Osteoblast (primary cell): ENCODE measurements at regions not wholly inside any gene's neighbourhood (a gene's known extent, or its start where the extent isn't known, plus 50 kb on each side); places are given as distances from the start of the nearest gene placed in this dataset.
A peak's percentile ranks its signal among the peaks of the same experiment; 100 is the strongest.

Source experiments
- DNase-seq: peaks from one replicate; pipeline ENCODE4 v3.0.0; 2011; ENCODE audit warnings: low spot score, mixed read lengths; ENCODE audit not compliant: insufficient read length; ENCODE audit errors: missing footprints
- H2AFZ ChIP-seq: 2 replicates; pipeline ENCODE4 v1.6.0; 2011; ENCODE audit warnings: mild to moderate bottlenecking, low read length
- H3K27ac ChIP-seq: 2 replicates; pipeline ENCODE4 v1.5.1; 2011; ENCODE audit warnings: mild to moderate bottlenecking, low read depth, low read length, moderate library complexity
- H3K27me3 ChIP-seq: 2 replicates; pipeline ENCODE4 v1.6.0; 2012; ENCODE audit warnings: mild to moderate bottlenecking, control low read depth, inconsistent platforms, low read length, moderate library complexity; ENCODE audit not compliant: insufficient read depth
- H3K36me3 ChIP-seq: 2 replicates; pipeline ENCODE4 v1.5.1; 2011; ENCODE audit warnings: mild to moderate bottlenecking, low read length, control low read depth, moderate library complexity; ENCODE audit not compliant: insufficient read depth
- H3K4me1 ChIP-seq: 2 replicates; pipeline ENCODE4 v1.5.1; 2011; ENCODE audit warnings: mild to moderate bottlenecking, low read length, control low read depth, moderate library complexity; ENCODE audit not compliant: insufficient read depth
- H3K4me2 ChIP-seq: 2 replicates; pipeline ENCODE4 v1.6.0; 2011; ENCODE audit warnings: mild to moderate bottlenecking, low read length; ENCODE audit not compliant: insufficient read depth
- H3K4me3 ChIP-seq: fragments of 200-600 bp; sonication (generic); 3 replicates; pipeline ENCODE4 v1.5.1; 2012; ENCODE audit warnings: mild to moderate bottlenecking, low read length, inconsistent platforms; ENCODE audit not compliant: insufficient read depth
- H3K79me2 ChIP-seq: 2 replicates; pipeline ENCODE4 v1.6.0; 2012; ENCODE audit warnings: mild to moderate bottlenecking, low read length, control low read depth, inconsistent platforms; ENCODE audit not compliant: insufficient read depth
- H3K9me3 ChIP-seq: 2 replicates; pipeline ENCODE4 v1.5.1; 2011; ENCODE audit warnings: low read depth, low read length, control low read depth
- H4K20me1 ChIP-seq: 2 replicates; pipeline ENCODE4 v1.6.0; 2012; ENCODE audit warnings: mild to moderate bottlenecking, low read length, control low read depth; ENCODE audit not compliant: insufficient read depth
- CTCF ChIP-seq: IDR thresholded peaks from 2 replicates; pipeline ENCODE4 v1.5.1; 2011; ENCODE audit warnings: mild to moderate bottlenecking, low read depth, low read length, moderate library complexity; ENCODE audit errors: extremely low read depth

- no peaks in the 10 kb centered on the region for H4K20me1 ChIP-seq
- TF ChIP-seq CTCF: no peak
- H3K27me3 ChIP-seq: no peaks in the 10 kb centered on the region
- H3K36me3 ChIP-seq: no peaks in the 10 kb centered on the region
- no peak overlapping the region for H3K27ac ChIP-seq
- H3K79me2 ChIP-seq: no peaks in the 10 kb centered on the region
- peak overlapping the region; percentile 10 for H2AFZ ChIP-seq
- no peak for DNase-seq
- no peak overlapping the region for H3K4me3 ChIP-seq
- peak overlapping the region; percentile 32 for H3K4me2 ChIP-seq
- no peaks in the 10 kb centered on the region for H3K9me3 ChIP-seq
- no peaks in the 10 kb centered on the region for H3K4me1 ChIP-seq
Observed at GRCh38 chr20:10935658-10936402, 262.0 kb upstream of the JAG1 start.

GRCh38 chr20:10936786-10937185 is 263.0 kb upstream of the JAG1 start:
- H3K9me3 ChIP-seq: no peaks in the 10 kb centered on the region
- no peaks in the 10 kb centered on the region for H4K20me1 ChIP-seq
- no peak overlapping the region for H3K27ac ChIP-seq
- no peak overlapping the region for H3K4me3 ChIP-seq
- no peak overlapping the region for H3K4me2 ChIP-seq
- no peak overlapping the region for H2AFZ ChIP-seq
- H3K4me1 ChIP-seq: no peaks in the 10 kb centered on the region
- no peak for TF ChIP-seq CTCF
- DNase-seq: no peak
- H3K36me3 ChIP-seq: no peaks in the 10 kb centered on the region
- H3K79me2 ChIP-seq: no peaks in the 10 kb centered on the region
- no peaks in the 10 kb centered on the region for H3K27me3 ChIP-seq

- no peaks in the 10 kb centered on the region for H3K27me3 ChIP-seq
- no peak overlapping the region for H3K4me3 ChIP-seq
- no peak for DNase-seq
- no peak overlapping the region for H3K27ac ChIP-seq
- H3K9me3 ChIP-seq: no peaks in the 10 kb centered on the region
- no peak for TF ChIP-seq CTCF
- no peak overlapping the region for H3K4me2 ChIP-seq
- no peaks in the 10 kb centered on the region for H3K36me3 ChIP-seq
- H4K20me1 ChIP-seq: no peaks in the 10 kb centered on the region
- no peak overlapping the region for H2AFZ ChIP-seq
- no peaks in the 10 kb centered on the region for H3K4me1 ChIP-seq
- H3K79me2 ChIP-seq: no peaks in the 10 kb centered on the region
Observed at GRCh38 chr20:10939331-10939941, 265.6 kb upstream of the JAG1 start.

GRCh38 chr20:10940941-10941340 is 267.1 kb upstream of the JAG1 start:
- Histone ChIP-seq H3K4me1 (no peaks in the 10 kb centered on the region), H3K4me2 (no peak overlapping the region), H2AFZ (no peak overlapping the region), H3K27ac (no peak overlapping the region), H3K36me3 (no peaks in the 10 kb centered on the region), H3K9me3 (no peaks in the 10 kb centered on the region), H3K27me3 (no peaks in the 10 kb centered on the region), H3K79me2 (no peaks in the 10 kb centered on the region), H4K20me1 (no peaks in the 10 kb centered on the region), H3K4me3 (no peak overlapping the region)
- DNase-seq: no peak
- no peak for TF ChIP-seq CTCF
